Spleen (tissue), 11 donors: ENCODE measurements at regions not wholly inside any gene's neighbourhood (a gene's known extent, or its start where the extent isn't known, plus 50 kb on each side); places are given as distances from the start of the nearest gene placed in this dataset.

Source experiments
- DNase-seq: peaks from one replicate; pipeline ENCODE4 v3.0.0-alpha.2; 2020
- H3K27ac ChIP-seq, 8 donors: fragments of 200-600 bp; sonication (generic) in 7 of 8; 1 replicate in 4 of 8; 2 replicates in 4 of 8; pipeline versions ENCODE4 v1.5.0 to v1.8.0; 2016 to 2021; ENCODE audit warnings: inconsistent platforms in 4 of 8, mild to moderate bottlenecking in 4 of 8, moderate library complexity in 1 of 8
- H3K27me3 ChIP-seq, 7 donors: fragments of 200-600 bp; sonication (generic) in 6 of 7; replicated peaks in 1 of 7; 1 replicate in 4 of 7; 2 replicates in 3 of 7; pipeline versions ENCODE4 v1.5.0 to v1.8.0; 2016 to 2021; ENCODE audit warnings: inconsistent platforms in 3 of 7, mild to moderate bottlenecking in 1 of 7
- H3K36me3 ChIP-seq, 6 donors: fragments of 200-600 bp; sonication (generic) in 5 of 6; 1 replicate in 4 of 6; 2 replicates in 2 of 6; pipeline versions ENCODE4 v1.5.0 to v1.8.0; 2016 to 2021; ENCODE audit warnings: inconsistent platforms in 2 of 6
- H3K4me1 ChIP-seq, 6 donors: fragments of 200-600 bp; sonication (generic) in 5 of 6; 1 replicate in 3 of 6; 2 replicates in 3 of 6; pipeline versions ENCODE4 v1.5.0 to v1.8.0; 2016 to 2021; ENCODE audit warnings: inconsistent platforms in 3 of 6
- H3K4me3 ChIP-seq, 8 donors: fragments of 200-600 bp; sonication (generic) in 7 of 8; 1 replicate in 4 of 8; 2 replicates in 4 of 8; pipeline versions ENCODE4 v1.5.0 to v1.8.0; 2016 to 2021; ENCODE audit warnings: inconsistent platforms in 4 of 8, mild to moderate bottlenecking in 4 of 8, moderate library complexity in 2 of 8
- H3K9me3 ChIP-seq, 8 donors: fragments of 200-600 bp; sonication (generic) in 7 of 8; 1 replicate in 4 of 8; 2 replicates in 4 of 8; pipeline versions ENCODE4 v1.5.0 to v1.8.0; 2016 to 2021; ENCODE audit warnings: inconsistent platforms in 4 of 8
- CTCF ChIP-seq, 11 experiments: fragments of 200-600 bp in 7 of 11; fragments of 450-650 bp in 4 of 11; sonication (generic) in 4 of 11; IDR thresholded peaks in 8 of 11; conservative IDR thresholded peaks in 3 of 11; 1 replicate in 7 of 11; 2 replicates in 4 of 11; pipeline versions ENCODE4 v1.4.0 to v1.8.0; 2016 to 2021; ENCODE audit warnings: antibody characterized with exemption in 11 of 11, inconsistent platforms in 4 of 11, mild to moderate bottlenecking in 1 of 11
- POLR2A ChIP-seq, 3 donors: fragments of 450-650 bp; IDR thresholded peaks; one replicate each; pipeline ENCODE4 v1.5.1; 2017; ENCODE audit warnings: antibody characterized with exemption in 3 of 3, mild to moderate bottlenecking in 1 of 3
- POLR2AphosphoS5 ChIP-seq, 3 donors: sonication (generic); formaldehyde crosslinking; IDR thresholded peaks; one replicate each; pipeline ENCODE4 v1.5.1; 2017; ENCODE audit warnings: antibody characterized with exemption in 3 of 3
- WGBS, 5 donors: extraction: QIAGEN DNeasy Blood & Tissue Kit in 3 of 5; methylation state at CpG; one replicate each; pipeline versions ENCODE4 v1.1.5 to v1.1.7; 2013 to 2018; 5-methylcytosine and 5-hydroxymethylcytosine counted together
- intact Hi-C: fragments of 100-400 bp; cut with DNase I; formaldehyde crosslinking; loops from one replicate; pipeline ENCODE4 v1.15.0; 2023; ENCODE audit warnings: low total_unique reads
- donor health status: healthy with polysubstance abuse.
- donor health status: DM: no; HTN: no; CAD: no; lungs with moderate emphysema.
- donor health status: DM: no; HTN: no; CAD: no.
- donor health status: Bipolar disorder and iron deficiency.
- donor health status: healthy.
- donor health status: DM: no; HTN: no; CAD: no.
- donor health status: DM: yes; HTN: yes; CAD: no.

- intact Hi-C loops = no loop called here
- no peaks in the 10 kb centered on the region for H3K27me3 ChIP-seq
These were observed 465.8 kb upstream of the PROK2 start for GRCh38 chr3:72250725-72251124.

GRCh38 chr3:72248869-72249268 lies 463.9 kb upstream of the PROK2 start:
- intact Hi-C loops = no loop called here
- Histone ChIP-seq H3K9me3 (no peaks in the 10 kb centered on the region), H3K27ac (no peak overlapping the region), H3K4me1 (peaks cover 5 to 17% (median 13%) of the 10 kb centered on the region in 6 donors), H3K36me3 (no peaks in the 10 kb centered on the region), H3K27me3 (peaks cover 0 to 3% (median 0%) of the 10 kb centered on the region in 7 donors), H3K4me3 (no peak overlapping the region)
- DNase-seq = no peak
- WGBS, 5 donors = 90 to 95% (median 94%) methylated on average over 3 of the region's 3 CpGs
- TF ChIP-seq CTCF (IDR thresholded peaks at IDR 0.05 in 8 of 11, conservative IDR thresholded peaks at IDR 0.05 in 3 of 11) = no peak
- TF ChIP-seq POLR2A (IDR thresholded peaks at IDR 0.05) = no peak
- TF ChIP-seq POLR2AphosphoS5 (IDR thresholded peaks at IDR 0.05) = no peak

More at GRCh38 chr3:72250725-72251124, 465.8 kb upstream of the PROK2 start:
- no peaks in the 10 kb centered on the region for H3K36me3 ChIP-seq
- no peak for TF ChIP-seq POLR2A (IDR thresholded peaks at IDR 0.05)
- TF ChIP-seq POLR2AphosphoS5 (IDR thresholded peaks at IDR 0.05) = no peak
- TF ChIP-seq CTCF (IDR thresholded peaks at IDR 0.05 in 8 of 11, conservative IDR thresholded peaks at IDR 0.05 in 3 of 11) = no peak
- WGBS, 5 donors = 89 to 97% (median 92%) methylated on average over 2 of the region's 2 CpGs
- H3K9me3 ChIP-seq = no peaks in the 10 kb centered on the region
- no peak overlapping the region for H3K27ac ChIP-seq
- no peak for DNase-seq
- H3K4me3 ChIP-seq = no peak overlapping the region
- peaks cover 0 to 12% (median 10%) of the 10 kb centered on the region in 6 donors for H3K4me1 ChIP-seq

GRCh38 chr3:72248389-72248761 lies 463.4 kb upstream of the PROK2 start:
- 60 to 100% (median 90%) methylated on average over 1 of the region's 1 CpG for WGBS, 5 donors
- H3K4me3 ChIP-seq = no peak overlapping the region
- intact Hi-C loops = no loop called here
- H3K27ac ChIP-seq = no peak overlapping the region
- H3K4me1 ChIP-seq = peaks cover 5 to 17% (median 13%) of the 10 kb centered on the region in 6 donors
- TF ChIP-seq POLR2AphosphoS5 (IDR thresholded peaks at IDR 0.05) = no peak
- no peak for TF ChIP-seq CTCF (IDR thresholded peaks at IDR 0.05 in 8 of 11, conservative IDR thresholded peaks at IDR 0.05 in 3 of 11)
- TF ChIP-seq POLR2A (IDR thresholded peaks at IDR 0.05) = no peak
- H3K36me3 ChIP-seq = no peaks in the 10 kb centered on the region
- DNase-seq = no peak
- H3K9me3 ChIP-seq = no peaks in the 10 kb centered on the region
- H3K27me3 ChIP-seq = peaks cover 0 to 3% (median 0%) of the 10 kb centered on the region in 7 donors

- H3K27ac ChIP-seq = no peak overlapping the region
- no peak overlapping the region for H3K4me3 ChIP-seq
- no peak for DNase-seq
- H3K9me3 ChIP-seq = no peaks in the 10 kb centered on the region
- peaks cover 0 to 3% (median 0%) of the 10 kb centered on the region in 7 donors for H3K27me3 ChIP-seq
- H3K36me3 ChIP-seq = no peaks in the 10 kb centered on the region
- peaks cover 5 to 17% (median 13%) of the 10 kb centered on the region in 6 donors for H3K4me1 ChIP-seq
- TF ChIP-seq POLR2AphosphoS5 (IDR thresholded peaks at IDR 0.05) = no peak
- TF ChIP-seq CTCF (IDR thresholded peaks at IDR 0.05 in 8 of 11, conservative IDR thresholded peaks at IDR 0.05 in 3 of 11) = no peak
- TF ChIP-seq POLR2A (IDR thresholded peaks at IDR 0.05) = no peak
- WGBS, 5 donors = 77 to 91% (median 85%) methylated on average over 1 of the region's 1 CpG
- intact Hi-C loops = no loop called here
These were observed 462.9 kb upstream of the PROK2 start for GRCh38 chr3:72247645-72248388.
